ENCODE measurements at regions not wholly inside any gene's neighbourhood (a gene's known extent, or its start where the extent isn't known, plus 50 kb on each side); places are given as distances from the start of the nearest gene placed in this dataset.
"Not testable (repeated sequence)": the region's sequence is repeated elsewhere in the genome, so short reads cannot be mapped to it uniquely, and the experiment has no call there.

DNA sequence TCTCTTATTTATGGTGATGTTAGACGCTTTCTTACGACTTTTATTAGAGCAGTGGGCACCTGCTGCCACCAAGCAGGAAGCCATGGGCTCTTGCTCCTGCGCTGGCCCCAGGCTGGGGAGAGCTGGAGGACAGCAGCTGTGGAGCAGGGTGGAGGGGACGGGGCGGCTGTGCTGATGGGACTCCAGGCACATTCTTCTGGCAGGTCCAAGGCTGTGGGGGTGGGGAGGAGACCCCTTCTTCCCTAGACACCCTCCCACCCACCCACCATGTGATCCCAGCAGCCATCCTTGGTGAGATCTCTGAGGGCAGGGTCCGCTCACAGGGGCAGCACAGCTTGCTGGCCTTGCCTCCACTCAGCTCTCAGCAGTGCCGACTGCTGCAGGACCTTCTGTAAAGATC is 192.6 kb upstream of the IRX4 start:
- no peak for TF ChIP-seq EP300 (IDR thresholded peaks at IDR 0.05)
- no peak for TF ChIP-seq POLR2A (IDR thresholded peaks at IDR 0.05)
- TF ChIP-seq, protein P1, sequence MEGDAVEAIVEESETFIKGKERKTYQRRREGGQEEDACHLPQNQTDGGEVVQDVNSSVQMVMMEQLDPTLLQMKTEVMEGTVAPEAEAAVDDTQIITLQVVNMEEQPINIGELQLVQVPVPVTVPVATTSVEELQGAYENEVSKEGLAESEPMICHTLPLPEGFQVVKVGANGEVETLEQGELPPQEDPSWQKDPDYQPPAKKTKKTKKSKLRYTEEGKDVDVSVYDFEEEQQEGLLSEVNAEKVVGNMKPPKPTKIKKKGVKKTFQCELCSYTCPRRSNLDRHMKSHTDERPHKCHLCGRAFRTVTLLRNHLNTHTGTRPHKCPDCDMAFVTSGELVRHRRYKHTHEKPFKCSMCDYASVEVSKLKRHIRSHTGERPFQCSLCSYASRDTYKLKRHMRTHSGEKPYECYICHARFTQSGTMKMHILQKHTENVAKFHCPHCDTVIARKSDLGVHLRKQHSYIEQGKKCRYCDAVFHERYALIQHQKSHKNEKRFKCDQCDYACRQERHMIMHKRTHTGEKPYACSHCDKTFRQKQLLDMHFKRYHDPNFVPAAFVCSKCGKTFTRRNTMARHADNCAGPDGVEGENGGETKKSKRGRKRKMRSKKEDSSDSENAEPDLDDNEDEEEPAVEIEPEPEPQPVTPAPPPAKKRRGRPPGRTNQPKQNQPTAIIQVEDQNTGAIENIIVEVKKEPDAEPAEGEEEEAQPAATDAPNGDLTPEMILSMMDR (IDR thresholded peaks at IDR 0.05) = no peak
- Histone ChIP-seq H3K4me1 (ENCODE audit: insufficient read depth) (no peaks in the 10 kb centered on the region), H3K4me3 (no peak overlapping the region), H3K9me3 (no peaks in the 10 kb centered on the region), H3K27me3 (no peaks in the 10 kb centered on the region), H3K27ac (no peak overlapping the region), H3K36me3 (no peaks in the 10 kb centered on the region)
- WGBS, 3 donors = 82 to 89% (median 85%) methylated on average over 7 of the region's 7 CpGs
- intact Hi-C loops (cut with DNase I) = no loop called here
- no peak for DNase-seq

GRCh38 chr5:2071562-2071961 is 188.8 kb upstream of the IRX4 start:
- no peaks in the 10 kb centered on the region for H3K9me3 ChIP-seq
- H3K27ac ChIP-seq = no peak overlapping the region
- H3K27me3 ChIP-seq = no peaks in the 10 kb centered on the region
- TF ChIP-seq POLR2A (IDR thresholded peaks at IDR 0.05) (no peak), EP300 (IDR thresholded peaks at IDR 0.05) (no peak)
- TF ChIP-seq, protein P1 (IDR thresholded peaks at IDR 0.05) = no peak
- DNase-seq = no peak
- WGBS, 3 donors = 91 to 95% (median 94%) methylated on average over 5 of the region's 5 CpGs
- intact Hi-C loops (cut with DNase I) = no loop called here
- H3K4me3 ChIP-seq = no peak overlapping the region
- H3K36me3 ChIP-seq = no peaks in the 10 kb centered on the region
- H3K4me1 ChIP-seq (ENCODE audit: insufficient read depth) = no peaks in the 10 kb centered on the region

GRCh38 chr5:2070787-2071186 is 188.1 kb upstream of the IRX4 start:
- H3K9me3 ChIP-seq; H3K4me3 ChIP-seq; intact Hi-C loops (cut with DNase I); H3K27ac ChIP-seq; H3K36me3 ChIP-seq; H3K4me1 ChIP-seq (ENCODE audit: insufficient read depth); H3K27me3 ChIP-seq; DNase-seq: not testable (repeated sequence)
- WGBS, 3 donors = 70 to 91% (median 77%) methylated on average over 4 of the region's 4 CpGs

DNA sequence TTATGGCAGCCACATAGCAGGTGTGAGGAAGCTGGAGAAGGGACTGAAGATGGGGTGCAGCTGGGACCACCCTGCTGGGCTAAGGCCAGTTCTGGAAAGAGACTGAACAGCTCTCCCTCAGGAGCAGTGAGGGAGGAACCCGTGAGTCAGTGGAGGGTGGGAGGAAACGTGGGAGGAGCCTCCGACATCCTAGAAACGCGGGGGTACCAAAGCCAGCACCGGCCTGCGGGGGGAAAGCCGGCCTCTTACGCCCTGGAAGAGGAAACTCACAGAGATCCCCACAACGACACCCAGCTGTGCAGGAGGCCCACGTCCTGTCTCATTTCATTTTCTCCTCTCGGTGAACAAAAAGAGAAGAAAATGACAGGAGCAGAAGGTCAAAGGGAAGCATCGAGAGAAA is 185.8 kb upstream of the IRX4 start:
- no peak overlapping the region for H3K4me3 ChIP-seq
- TF ChIP-seq, protein P1 (IDR thresholded peaks at IDR 0.05) = no peak
- no peak for TF ChIP-seq EP300 (IDR thresholded peaks at IDR 0.05)
- no peak for TF ChIP-seq POLR2A (IDR thresholded peaks at IDR 0.05)
- H3K9me3 ChIP-seq = no peaks in the 10 kb centered on the region
- intact Hi-C loops (cut with DNase I) = no loop called here
- H3K36me3 ChIP-seq = no peaks in the 10 kb centered on the region
- H3K27ac ChIP-seq = no peak overlapping the region
- DNase-seq = no peak
- WGBS, 3 donors = 21 to 32% (median 24%) methylated on average over 13 of the region's 13 CpGs
- H3K27me3 ChIP-seq = no peaks in the 10 kb centered on the region
- H3K4me1 ChIP-seq (ENCODE audit: insufficient read depth) = no peaks in the 10 kb centered on the region

DNA sequence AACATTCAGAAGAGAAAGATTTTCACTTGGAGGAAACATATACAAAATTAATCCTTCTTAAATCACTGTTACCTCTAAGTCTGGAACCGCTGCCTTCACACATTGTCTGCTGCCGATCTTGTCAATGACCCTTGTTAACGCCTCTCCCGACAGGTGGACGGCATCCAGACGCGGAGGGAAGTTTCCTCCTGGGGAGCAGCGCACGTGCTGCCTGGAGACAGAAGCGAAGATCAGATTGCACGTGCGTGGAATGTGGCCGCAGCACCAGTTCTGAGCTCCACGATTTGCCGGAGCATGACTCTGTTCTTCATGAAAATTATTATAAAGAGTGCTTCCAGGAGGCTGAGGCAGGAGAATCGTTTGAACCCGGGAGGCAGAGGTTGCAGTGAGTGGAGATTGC is 183.6 kb upstream of the IRX4 start:
- no peak overlapping the region for H3K27ac ChIP-seq
- H3K9me3 ChIP-seq = no peaks in the 10 kb centered on the region
- intact Hi-C loops (cut with DNase I) = no loop called here
- TF ChIP-seq EP300 (IDR thresholded peaks at IDR 0.05) = no peak
- TF ChIP-seq, protein P1 (IDR thresholded peaks at IDR 0.05) = no peak
- TF ChIP-seq POLR2A (IDR thresholded peaks at IDR 0.05) = no peak
- DNase-seq = no peak
- no peaks in the 10 kb centered on the region for H3K4me1 ChIP-seq (ENCODE audit: insufficient read depth)
- no peaks in the 10 kb centered on the region for H3K36me3 ChIP-seq
- no peaks in the 10 kb centered on the region for H3K27me3 ChIP-seq
- no peak overlapping the region for H3K4me3 ChIP-seq
- WGBS, 3 donors = 44 to 60% (median 55%) methylated on average over 17 of the region's 17 CpGs

DNA sequence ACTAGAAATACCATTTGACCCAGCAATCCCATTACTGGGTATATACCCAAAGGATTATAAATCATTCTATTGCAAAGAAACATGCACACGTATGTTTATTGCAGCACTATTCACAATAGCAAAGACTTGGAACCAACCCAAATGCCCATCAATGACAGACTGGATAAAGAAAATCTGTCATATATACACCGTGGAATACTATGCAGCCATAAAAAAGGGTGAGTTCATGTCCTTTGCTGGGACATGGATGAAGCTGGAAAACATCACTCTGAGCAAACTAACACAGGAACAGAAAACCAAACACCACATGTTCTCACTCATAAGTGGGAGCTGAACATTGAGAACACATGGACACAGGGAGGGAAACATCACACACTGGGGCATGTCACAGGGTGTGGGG is 180.7 kb upstream of the IRX4 start:
- H3K4me1 ChIP-seq (ENCODE audit: insufficient read depth) = not testable (repeated sequence)
- 83 to 85% (median 84%) methylated on average over 2 of the region's 2 CpGs for WGBS, 3 donors

More for the DNA sequence above, 180.7 kb upstream of the IRX4 start:
- H3K4me3 ChIP-seq; intact Hi-C loops (cut with DNase I); H3K27ac ChIP-seq; DNase-seq; H3K27me3 ChIP-seq; H3K36me3 ChIP-seq; H3K9me3 ChIP-seq: not testable (repeated sequence)

Data from ovary (tissue), 7 donors.